WERI-Rb-1 (cell line): ENCODE measurements at regions not wholly inside any gene's neighbourhood (a gene's known extent, or its start where the extent isn't known, plus 50 kb on each side); places are given as distances from the start of the nearest gene placed in this dataset.

Experiments used
- DNase-seq: peaks from one replicate; pipeline ENCODE4 v3.0.0-alpha.2; 2020
- H3K27ac ChIP-seq: fragments of 250-450 bp; sonication (Bioruptor Pico); 2 replicates; pipeline ENCODE4 v1.5.1; 2020; ENCODE audit warnings: mild to moderate bottlenecking, moderate library complexity
- H3K27me3 ChIP-seq: fragments of 250-450 bp; sonication (Bioruptor Pico); 2 replicates; pipeline ENCODE4 v1.5.1; 2021; ENCODE audit warnings: mild to moderate bottlenecking, low read depth, moderate library complexity; ENCODE audit not compliant: insufficient read depth, severe bottlenecking
- H3K36me3 ChIP-seq: fragments of 250-450 bp; sonication (Bioruptor Pico); 2 replicates; pipeline ENCODE4 v1.5.1; 2020; ENCODE audit warnings: mild to moderate bottlenecking, moderate library complexity
- H3K4me3 ChIP-seq: 2 replicates; pipeline ENCODE4 v1.5.1; 2011; ENCODE audit warnings: low read depth, mild to moderate bottlenecking, control low read depth, low read length
- H3K9me3 ChIP-seq: fragments of 250-450 bp; sonication (Bioruptor Pico); 2 replicates; pipeline ENCODE4 v1.5.1; 2021; ENCODE audit warnings: mild to moderate bottlenecking, moderate library complexity; ENCODE audit not compliant: severe bottlenecking
- TF ChIP-seq, protein P1 (sequence below): IDR thresholded peaks from 2 replicates; pipeline ENCODE4 v1.5.1; 2011; ENCODE audit warnings: low read depth, mild to moderate bottlenecking, control low read depth, inconsistent platforms, low read length

DNA sequence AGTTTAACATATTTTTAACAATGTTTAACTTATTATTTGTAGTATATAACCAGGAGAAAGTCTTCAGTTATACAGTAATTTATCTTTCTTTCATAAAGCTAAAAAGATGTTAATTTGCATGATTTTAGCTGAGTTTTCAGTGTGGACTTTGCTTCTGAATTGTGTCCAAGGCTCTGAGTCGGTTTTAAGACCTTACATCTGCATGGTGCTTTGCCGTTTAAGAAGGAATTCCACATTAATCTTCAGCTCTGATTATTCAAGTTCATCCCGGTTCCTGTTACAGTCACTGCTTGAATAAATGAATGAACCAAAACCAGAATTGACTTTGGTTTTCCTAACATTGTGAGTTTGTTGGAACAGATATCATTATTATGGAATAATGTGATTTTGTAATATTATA is 419.7 kb upstream of the RGPD4 start:
- no peaks in the 10 kb centered on the region for H3K36me3 ChIP-seq
- H3K27ac ChIP-seq: no peak overlapping the region
- H3K4me3 ChIP-seq: no peak overlapping the region
- no peak for DNase-seq
- TF ChIP-seq, protein P1, sequence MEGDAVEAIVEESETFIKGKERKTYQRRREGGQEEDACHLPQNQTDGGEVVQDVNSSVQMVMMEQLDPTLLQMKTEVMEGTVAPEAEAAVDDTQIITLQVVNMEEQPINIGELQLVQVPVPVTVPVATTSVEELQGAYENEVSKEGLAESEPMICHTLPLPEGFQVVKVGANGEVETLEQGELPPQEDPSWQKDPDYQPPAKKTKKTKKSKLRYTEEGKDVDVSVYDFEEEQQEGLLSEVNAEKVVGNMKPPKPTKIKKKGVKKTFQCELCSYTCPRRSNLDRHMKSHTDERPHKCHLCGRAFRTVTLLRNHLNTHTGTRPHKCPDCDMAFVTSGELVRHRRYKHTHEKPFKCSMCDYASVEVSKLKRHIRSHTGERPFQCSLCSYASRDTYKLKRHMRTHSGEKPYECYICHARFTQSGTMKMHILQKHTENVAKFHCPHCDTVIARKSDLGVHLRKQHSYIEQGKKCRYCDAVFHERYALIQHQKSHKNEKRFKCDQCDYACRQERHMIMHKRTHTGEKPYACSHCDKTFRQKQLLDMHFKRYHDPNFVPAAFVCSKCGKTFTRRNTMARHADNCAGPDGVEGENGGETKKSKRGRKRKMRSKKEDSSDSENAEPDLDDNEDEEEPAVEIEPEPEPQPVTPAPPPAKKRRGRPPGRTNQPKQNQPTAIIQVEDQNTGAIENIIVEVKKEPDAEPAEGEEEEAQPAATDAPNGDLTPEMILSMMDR: no peak
- H3K9me3 ChIP-seq: no peaks in the 10 kb centered on the region
- H3K27me3 ChIP-seq: peaks cover 28% of the 10 kb centered on the region

GRCh38 chr2:107407974-107408373 is 418.7 kb upstream of the RGPD4 start:
- peaks cover 36% of the 10 kb centered on the region for H3K27me3 ChIP-seq
- TF ChIP-seq, protein P1: no peak

GRCh38 chr2:107411267-107411666 is 415.4 kb upstream of the RGPD4 start:
- Histone ChIP-seq H3K9me3 (no peaks in the 10 kb centered on the region), H3K4me3 (no peak overlapping the region), H3K36me3 (no peaks in the 10 kb centered on the region), H3K27me3 (peaks cover 51% of the 10 kb centered on the region), H3K27ac (no peak overlapping the region)
- DNase-seq: no peak
- TF ChIP-seq, protein P1: no peak

More at GRCh38 chr2:107407974-107408373, 418.7 kb upstream of the RGPD4 start:
- H3K27ac ChIP-seq: no peak overlapping the region
- no peaks in the 10 kb centered on the region for H3K36me3 ChIP-seq
- H3K9me3 ChIP-seq: no peaks in the 10 kb centered on the region
- no peak overlapping the region for H3K4me3 ChIP-seq
- no peak for DNase-seq

DNA sequence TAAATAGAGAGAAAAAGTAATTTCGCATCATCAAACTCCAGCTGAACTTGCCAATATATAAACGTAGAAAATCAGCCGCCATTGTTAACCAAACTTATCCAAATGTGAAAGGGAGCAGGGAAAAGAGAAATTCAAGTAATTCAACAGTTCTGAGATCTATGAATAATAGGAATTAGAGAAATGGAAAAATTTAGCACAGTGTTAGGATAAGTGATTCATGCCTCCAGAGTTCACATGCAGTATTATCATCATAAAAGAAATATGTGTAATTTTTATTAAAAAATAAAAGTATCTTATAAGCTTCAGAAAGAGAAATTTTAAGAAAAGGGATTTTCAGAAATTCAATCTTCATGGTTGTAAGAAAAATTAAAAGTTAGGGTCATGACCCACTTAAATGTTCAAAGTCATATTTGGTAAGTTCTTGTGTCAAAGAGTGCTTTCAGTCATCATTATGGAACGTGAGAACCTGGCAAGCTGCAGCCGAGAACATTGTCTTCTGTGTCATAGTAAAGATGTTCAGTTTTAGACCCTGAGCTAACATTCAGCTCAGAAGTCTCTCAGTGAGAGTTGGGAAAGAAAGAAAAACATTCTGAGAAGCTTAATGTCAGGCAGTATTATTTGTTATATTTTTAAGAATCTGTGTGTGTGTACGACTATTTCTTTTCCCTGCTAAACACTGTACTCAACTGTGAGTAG is 414.3 kb upstream of the RGPD4 start:
- no peak overlapping the region for H3K27ac ChIP-seq
- H3K27me3 ChIP-seq: peaks cover 48% of the 10 kb centered on the region
- no peak for DNase-seq
- no peaks in the 10 kb centered on the region for H3K36me3 ChIP-seq
- H3K9me3 ChIP-seq: no peaks in the 10 kb centered on the region
- TF ChIP-seq, protein P1: no peak
- H3K4me3 ChIP-seq: no peak overlapping the region

- H3K9me3 ChIP-seq: no peaks in the 10 kb centered on the region
- no peak overlapping the region for H3K27ac ChIP-seq
- H3K4me3 ChIP-seq: no peak overlapping the region
- H3K36me3 ChIP-seq: no peaks in the 10 kb centered on the region
- TF ChIP-seq, protein P1: no peak
- H3K27me3 ChIP-seq: peaks cover 49% of the 10 kb centered on the region
- no peak for DNase-seq
Measured at GRCh38 chr2:107412981-107413380, 413.7 kb upstream of the RGPD4 start.

DNA sequence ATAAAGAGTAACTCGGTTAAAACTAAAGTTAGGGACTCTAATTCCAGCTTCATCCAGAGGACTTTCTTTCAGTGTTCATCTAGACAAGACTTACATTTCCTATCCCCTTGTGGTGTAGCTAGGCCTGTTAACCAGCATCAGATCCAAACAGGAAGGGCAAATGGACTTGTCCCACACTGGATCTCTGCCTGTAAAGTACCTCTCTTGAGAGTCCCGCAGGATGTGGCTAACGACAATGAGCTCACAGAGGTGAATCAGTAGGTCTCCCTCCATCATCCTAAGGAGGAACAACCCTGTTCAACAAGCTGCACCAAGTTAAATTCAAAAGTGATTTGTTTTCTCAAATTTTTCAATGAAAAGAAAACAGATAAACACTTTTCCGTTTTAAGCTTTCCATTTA is 412.3 kb upstream of the RGPD4 start:
- Histone ChIP-seq H3K9me3 (no peaks in the 10 kb centered on the region), H3K36me3 (no peaks in the 10 kb centered on the region), H3K27ac (no peak overlapping the region), H3K27me3 (peaks cover 39% of the 10 kb centered on the region), H3K4me3 (no peak overlapping the region)
- TF ChIP-seq, protein P1: no peak
- no peak for DNase-seq
